Esophagus squamous epithelium (tissue), 5 donors: ENCODE measurements at regions not wholly inside any gene's neighbourhood (a gene's known extent, or its start where the extent isn't known, plus 50 kb on each side); places are given as distances from the start of the nearest gene placed in this dataset.

ENCODE experiments used
- DNase-seq: peaks from one replicate; lab custom pipeline; 2025; lab: John Stamatoyannopoulos, UW
- H3K27ac ChIP-seq, 4 donors: fragments of 200-600 bp; sonication (generic); one replicate each; pipeline ENCODE4 v1.5.1; 2016 to 2019; ENCODE audit warnings: mild to moderate bottlenecking in 1 of 4
- H3K27me3 ChIP-seq, 4 donors: fragments of 200-600 bp; sonication (generic); 1 replicate in 3 of 4; 2 replicates in 1 of 4; pipeline versions ENCODE4 v1.5.1 to v1.6.0; 2017 to 2021; ENCODE audit warnings: antibody characterized with exemption in 1 of 4
- H3K36me3 ChIP-seq, 3 donors: fragments of 200-600 bp; sonication (generic); one replicate each; pipeline ENCODE4 v1.5.1; 2016 to 2019
- H3K4me1 ChIP-seq, 3 donors: fragments of 200-600 bp; sonication (generic); one replicate each; pipeline ENCODE4 v1.5.1; 2017 to 2019
- H3K4me3 ChIP-seq, 4 donors: fragments of 200-600 bp; sonication (generic); 1 replicate in 3 of 4; 2 replicates in 1 of 4; pipeline ENCODE4 v1.5.1; 2016 to 2019; ENCODE audit warnings: mild to moderate bottlenecking in 2 of 4, moderate library complexity in 1 of 4
- H3K9me3 ChIP-seq, 3 donors: fragments of 200-600 bp; sonication (generic); one replicate each; pipeline ENCODE4 v1.5.1; 2016 to 2019
- CTCF ChIP-seq, 6 experiments: fragments of 450-650 bp in 4 of 6; fragments of 200-600 bp in 2 of 6; sonication (generic) in 2 of 6; IDR thresholded peaks; one replicate each; pipeline ENCODE4 v1.5.1; 2016 to 2019; ENCODE audit warnings: antibody characterized with exemption in 6 of 6, mild to moderate bottlenecking in 4 of 6, moderate library complexity in 4 of 6
- POLR2A ChIP-seq, 4 donors: fragments of 450-650 bp; IDR thresholded peaks; one replicate each; pipeline ENCODE4 v1.6.1; 2017; ENCODE audit warnings: antibody characterized with exemption in 4 of 4, mild to moderate bottlenecking in 4 of 4, moderate library complexity in 3 of 4
- WGBS, 2 donors: methylation state at CpG; one replicate each; pipeline ENCODE4 v1.1.5; 2018; 5-methylcytosine and 5-hydroxymethylcytosine counted together
- intact Hi-C: fragments of 100-400 bp; cut with DNase I; formaldehyde crosslinking; loops from one replicate; pipeline ENCODE4 v1.15.0; 2022
- donor health status: DM: yes; HTN: yes; CAD: no.

- Histone ChIP-seq H3K36me3 (no peaks in the 10 kb centered on the region), H3K27me3 (no peaks in the 10 kb centered on the region), H3K9me3 (no peaks in the 10 kb centered on the region), H3K4me3 (no peak overlapping the region), H3K4me1 (no peaks in the 10 kb centered on the region), H3K27ac (no peak overlapping the region)
- DNase-seq, result no peak
- intact Hi-C loops, result no loop called here
- 87 to 92% methylated on average over 2 of the region's 2 CpGs for WGBS, 2 donors
- TF ChIP-seq CTCF (IDR thresholded peaks at IDR 0.05) (no peak), POLR2A (IDR thresholded peaks at IDR 0.05) (no peak)
Observed at GRCh38 chr5:27938989-27939388, 900.6 kb upstream of the CDH9 start.

GRCh38 chr5:27928060-27928459, 889.7 kb upstream of the CDH9 start:
- Histone ChIP-seq H3K4me1 (no peaks in the 10 kb centered on the region), H3K27me3 (no peaks in the 10 kb centered on the region), H3K36me3 (no peaks in the 10 kb centered on the region), H3K4me3 (no peak overlapping the region), H3K27ac (no peak overlapping the region), H3K9me3 (no peaks in the 10 kb centered on the region)
- TF ChIP-seq POLR2A (IDR thresholded peaks at IDR 0.05) (no peak), CTCF (IDR thresholded peaks at IDR 0.05) (no peak)
- no peak for DNase-seq
- WGBS, 2 donors, result 62 to 69% methylated on average over 2 of the region's 2 CpGs
- intact Hi-C loops, result no loop called here

GRCh38 chr5:27911216-27911615, 872.8 kb upstream of the CDH9 start:
- no peaks in the 10 kb centered on the region for H3K36me3 ChIP-seq
- intact Hi-C loops, result no loop called here
- no peak overlapping the region for H3K4me3 ChIP-seq
- TF ChIP-seq POLR2A (IDR thresholded peaks at IDR 0.05) (no peak), CTCF (IDR thresholded peaks at IDR 0.05) (no peak)
- no peak overlapping the region for H3K27ac ChIP-seq
- no peak for DNase-seq
- H3K27me3 ChIP-seq, result no peaks in the 10 kb centered on the region
- WGBS, 2 donors, result 45% methylated on average over 2 of the region's 2 CpGs
- H3K9me3 ChIP-seq, result peaks cover 0 to 8% (median 0%) of the 10 kb centered on the region in 3 donors
- no peaks in the 10 kb centered on the region for H3K4me1 ChIP-seq

GRCh38 chr5:27908341-27908740, 870.0 kb upstream of the CDH9 start:
- Histone ChIP-seq H3K4me1 (no peaks in the 10 kb centered on the region), H3K4me3 (no peak overlapping the region), H3K36me3 (no peaks in the 10 kb centered on the region), H3K27ac (no peak overlapping the region), H3K9me3 (peaks cover 0 to 8% (median 0%) of the 10 kb centered on the region in 3 donors), H3K27me3 (no peaks in the 10 kb centered on the region)
- intact Hi-C loops, result no loop called here
- no peak for DNase-seq
- TF ChIP-seq CTCF (IDR thresholded peaks at IDR 0.05) (no peak), POLR2A (IDR thresholded peaks at IDR 0.05) (no peak)
- 57 to 61% methylated on average over 5 of the region's 5 CpGs for WGBS, 2 donors

- 36% methylated on average over 2 of the region's 2 CpGs for WGBS, 2 donors
- intact Hi-C loops, result no loop called here
- no peak for DNase-seq
Observed at GRCh38 chr5:27906931-27907601, 868.7 kb upstream of the CDH9 start.

More at GRCh38 chr5:27906931-27907601, 868.7 kb upstream of the CDH9 start:
- no peak overlapping the region for H3K27ac ChIP-seq
- no peaks in the 10 kb centered on the region for H3K36me3 ChIP-seq
- H3K4me3 ChIP-seq, result no peak overlapping the region
- no peaks in the 10 kb centered on the region for H3K27me3 ChIP-seq
- peaks cover 0 to 8% (median 0%) of the 10 kb centered on the region in 3 donors for H3K9me3 ChIP-seq
- TF ChIP-seq CTCF (IDR thresholded peaks at IDR 0.05), result no peak
- TF ChIP-seq POLR2A (IDR thresholded peaks at IDR 0.05), result no peak
- no peaks in the 10 kb centered on the region for H3K4me1 ChIP-seq
